SK-N-MC (cell line): ENCODE measurements at regions not wholly inside any gene's neighbourhood (a gene's known extent, or its start where the extent isn't known, plus 50 kb on each side); places are given as distances from the start of the nearest gene placed in this dataset.

Experiments
- EZH2 ChIP-seq: fragments of 200-600 bp; sonication (generic); IDR thresholded peaks from one replicate; pipeline ENCODE4 v1.6.1; 2017; ENCODE audit warnings: antibody characterized with exemption
- FOXP2 ChIP-seq: optimal IDR thresholded peaks from 2 replicates; pipeline ENCODE3; 2011; ENCODE audit warnings: mild to moderate bottlenecking, moderate library complexity; ENCODE audit not compliant: insufficient read depth; ENCODE audit errors: extremely low read length, control extremely low read depth
- POLR2AphosphoS5 ChIP-seq: IDR thresholded peaks from 2 replicates; pipeline ENCODE4 v1.6.1; 2012; ENCODE audit warnings: mild to moderate bottlenecking, low read depth, low read length, borderline replicate concordance

DNA sequence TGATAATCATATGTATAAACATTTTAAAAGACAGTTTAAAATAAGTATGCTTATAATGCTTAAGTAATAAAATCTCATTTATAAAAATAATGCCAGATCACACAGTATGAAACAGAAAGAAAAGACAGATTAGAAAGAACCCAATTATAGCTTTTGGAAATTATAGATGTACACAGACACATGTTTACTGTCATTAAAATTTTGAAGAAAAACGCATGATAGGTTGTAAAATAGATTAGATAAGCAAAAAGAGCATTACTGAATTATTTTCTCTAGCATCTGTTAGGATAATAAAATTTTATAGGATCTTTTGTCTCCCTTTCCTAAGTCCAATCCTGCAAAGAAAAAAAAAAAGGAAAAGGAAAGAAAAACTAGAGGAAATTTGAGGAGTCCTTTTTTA lies 1107.3 kb upstream of the LRRN3 start:
- TF ChIP-seq EZH2 (no peak), POLR2AphosphoS5 (no peak), FOXP2 (no peak)
